H1 (cell line): ENCODE measurements at regions not wholly inside any gene's neighbourhood (a gene's known extent, or its start where the extent isn't known, plus 50 kb on each side); places are given as distances from the start of the nearest gene placed in this dataset.

Experiments
- CTCF ChIA-PET: fragments of 300-600 bp; sonication (Branson Sonifier 250); formaldehyde crosslinking; loops from one replicate; lab custom pipeline; 2021; ENCODE audit not compliant: partially characterized antibody; lab: Charles Lee
- POLR2A ChIA-PET: fragments of 300-600 bp; sonication (Branson Sonifier 250); formaldehyde crosslinking; loops from one replicate; lab custom pipeline; 2021; ENCODE audit warnings: inconsistent platforms; ENCODE audit not compliant: partially characterized antibody; lab: Charles Lee
- DNase-seq, 2 experiments: peaks; one replicate each; pipeline versions ENCODE4 v3.0.0 to v3.0.0-alpha.2; 2010 to 2022; ENCODE audit warnings: low spot score in 2 of 2, low read depth in 1 of 2, mixed read lengths in 1 of 2
- FAIRE-seq: peaks from 2 replicates; lab custom pipeline; 2011; peaks lifted over from hg19 to GRCh38; lab: Jason Lieb, UNC
- H2AFZ ChIP-seq: 2 replicates; pipeline ENCODE4 v1.8.1; 2012; ENCODE audit warnings: low read length, inconsistent platforms
- H2AK5ac ChIP-seq: 2 replicates; pipeline ENCODE4 v1.6.1; 2013; ENCODE audit warnings: low read depth, low read length
- H2BK120ac ChIP-seq: replicated peaks from 2 replicates; pipeline ENCODE3; 2013; ENCODE audit warnings: low read depth, low read length, inconsistent platforms
- H2BK12ac ChIP-seq: 2 replicates; pipeline ENCODE4 v1.6.1; 2013; ENCODE audit warnings: low read depth, low read length
- H2BK15ac ChIP-seq: 2 replicates; pipeline ENCODE4 v1.6.1; 2013; ENCODE audit warnings: low read length
- H2BK20ac ChIP-seq: 2 replicates; pipeline ENCODE4 v1.6.1; 2013; ENCODE audit warnings: low read length
- H2BK5ac ChIP-seq: 2 replicates; pipeline ENCODE4 v1.6.1; 2013; ENCODE audit warnings: low read depth, low read length
- H3K14ac ChIP-seq: 2 replicates; pipeline ENCODE4 v1.6.1; 2013; ENCODE audit warnings: inconsistent platforms; ENCODE audit not compliant: insufficient read length
- H3K18ac ChIP-seq: 2 replicates; pipeline ENCODE4 v1.6.1; 2013; ENCODE audit warnings: low read length; ENCODE audit errors: extremely low read depth
- H3K23ac ChIP-seq: 2 replicates; pipeline ENCODE4 v1.6.1; 2013; ENCODE audit warnings: inconsistent platforms; ENCODE audit not compliant: insufficient read length
- H3K23me2 ChIP-seq: 2 replicates; pipeline ENCODE4 v1.6.1; 2013; ENCODE audit warnings: low read depth, low read length
- H3K27ac ChIP-seq: 2 replicates; pipeline ENCODE4 v1.6.1; 2011; ENCODE audit warnings: low read depth, low read length, inconsistent platforms
- H3K27me3 ChIP-seq, 4 experiments: replicated peaks in 1 of 4; 1 replicate in 1 of 4; 2 replicates in 3 of 4; pipeline versions ENCODE4 v1.6.1 to v1.8.1; 2011 to 2013; ENCODE audit warnings: low read length in 3 of 4, mild to moderate bottlenecking in 3 of 4, inconsistent platforms in 2 of 4, mixed read lengths in 2 of 4, moderate library complexity in 1 of 4; ENCODE audit not compliant: control insufficient read depth in 3 of 4, insufficient read depth in 3 of 4; ENCODE audit errors: extremely low read depth in 1 of 4
- H3K36me3 ChIP-seq, 4 experiments: 2 replicates each; pipeline versions ENCODE4 v1.6.1 to v1.8.1; 2011 to 2013; ENCODE audit warnings: mild to moderate bottlenecking in 4 of 4, low read length in 3 of 4, moderate library complexity in 2 of 4, control low read depth in 1 of 4, inconsistent platforms in 1 of 4; ENCODE audit not compliant: insufficient read depth in 4 of 4, control insufficient read depth in 2 of 4
- H3K4ac ChIP-seq: replicated peaks from 2 replicates; pipeline ENCODE3; 2013; ENCODE audit warnings: low read length, low read depth, mixed read lengths, inconsistent platforms; ENCODE audit not compliant: insufficient read length
- H3K4me1 ChIP-seq, 4 experiments: replicated peaks in 1 of 4; 1 replicate in 1 of 4; 2 replicates in 3 of 4; pipeline versions ENCODE4 v1.6.1 to v1.8.1; 2011 to 2013; ENCODE audit warnings: low read length in 3 of 4, inconsistent platforms in 2 of 4, mixed read lengths in 1 of 4; ENCODE audit not compliant: insufficient read depth in 4 of 4, control insufficient read depth in 3 of 4
- H3K4me2 ChIP-seq, 2 experiments: 2 replicates each; pipeline versions ENCODE4 v1.6.1 to v1.8.1; 2011 to 2013; ENCODE audit warnings: low read depth in 2 of 2, low read length in 2 of 2, control low read depth in 1 of 2, inconsistent platforms in 1 of 2, mild to moderate bottlenecking in 1 of 2; ENCODE audit not compliant: insufficient read depth in 1 of 2
- H3K4me3 ChIP-seq, 4 experiments: fragments of 200-600, 300-600 bp in 1 of 4; sonication (generic), shearing (Covaris generic), sonication (Bioruptor Twin) in 1 of 4; 2 replicates each; pipeline versions ENCODE4 v1.5.1 to v1.8.1; 2011 to 2016; ENCODE audit warnings: low read length in 4 of 4, low read depth in 3 of 4, control low read depth in 2 of 4, inconsistent platforms in 2 of 4, mild to moderate bottlenecking in 2 of 4, mixed read lengths in 1 of 4, moderate library complexity in 1 of 4; ENCODE audit not compliant: insufficient read depth in 2 of 4; ENCODE audit errors: extremely low read depth in 1 of 4
- H3K56ac ChIP-seq: replicated peaks from 2 replicates; pipeline ENCODE3; 2013; ENCODE audit warnings: low read depth, mild to moderate bottlenecking, mixed read lengths, low read length, inconsistent platforms; ENCODE audit not compliant: insufficient read length
- H3K79me1 ChIP-seq: 2 replicates; pipeline ENCODE4 v1.6.1; 2013; ENCODE audit warnings: low read depth, low read length, control low read depth
- H3K79me2 ChIP-seq, 2 experiments: 2 replicates each; pipeline versions ENCODE4 v1.6.1 to v1.8.1; 2012 to 2013; ENCODE audit warnings: low read length in 2 of 2, mild to moderate bottlenecking in 2 of 2, inconsistent platforms in 1 of 2; ENCODE audit not compliant: insufficient read depth in 2 of 2, control insufficient read depth in 1 of 2
- H3K9ac ChIP-seq, 4 experiments: replicated peaks in 1 of 4; 1 replicate in 1 of 4; 2 replicates in 3 of 4; pipeline versions ENCODE4 v1.6.1 to v1.8.1; 2011 to 2013; ENCODE audit warnings: low read depth in 3 of 4, low read length in 3 of 4, control low read depth in 2 of 4, mild to moderate bottlenecking in 2 of 4, moderate library complexity in 2 of 4, inconsistent platforms in 1 of 4; ENCODE audit errors: extremely low read depth in 1 of 4
- H3K9me3 ChIP-seq, 2 experiments: 2 replicates each; pipeline versions ENCODE4 v1.6.1 to v1.8.1; 2012 to 2013; ENCODE audit warnings: mild to moderate bottlenecking in 2 of 2, moderate library complexity in 2 of 2, control low read depth in 1 of 2, inconsistent platforms in 1 of 2, low read depth in 1 of 2, low read length in 1 of 2, mixed read lengths in 1 of 2; ENCODE audit not compliant: insufficient read depth in 2 of 2
- H4K20me1 ChIP-seq, 2 experiments: replicated peaks in 1 of 2; 2 replicates each; pipeline versions ENCODE3 to v1.8.1; 2011 to 2013; ENCODE audit warnings: inconsistent platforms in 2 of 2, low read length in 2 of 2, mild to moderate bottlenecking in 1 of 2; ENCODE audit not compliant: insufficient read depth in 2 of 2, control insufficient read depth in 1 of 2
- H4K5ac ChIP-seq: 2 replicates; pipeline ENCODE4 v1.6.1; 2013; ENCODE audit warnings: low read length, low read depth, mixed read lengths, inconsistent platforms; ENCODE audit not compliant: insufficient read length
- H4K8ac ChIP-seq: 2 replicates; pipeline ENCODE4 v1.8.0; 2013; ENCODE audit warnings: mild to moderate bottlenecking, moderate library complexity, low read length, inconsistent platforms; ENCODE audit not compliant: insufficient read depth; ENCODE audit errors: extremely low read depth
- H4K91ac ChIP-seq: replicated peaks from 2 replicates; pipeline ENCODE3; 2013; ENCODE audit warnings: low read length, mixed read lengths, inconsistent platforms; ENCODE audit not compliant: insufficient read length
- CBX5 ChIP-seq: fragments of 300-800, 300-1000 bp; sonication (generic); IDR thresholded peaks from 2 replicates; pipeline ENCODE4 v1.7.1; 2016; ENCODE audit warnings: antibody characterized with exemption, low read length, low read depth
- FOSL1 ChIP-seq: IDR thresholded peaks from 2 replicates; pipeline ENCODE4 v1.6.1; 2011; ENCODE audit warnings: mild to moderate bottlenecking, low read depth, low read length, moderate library complexity; ENCODE audit not compliant: insufficient read depth
- GABPA ChIP-seq: IDR thresholded peaks from 2 replicates; pipeline ENCODE4 v1.6.1; 2011; ENCODE audit warnings: mild to moderate bottlenecking, low read length, moderate library complexity, borderline replicate concordance; ENCODE audit not compliant: insufficient read depth
- JUN ChIP-seq: IDR thresholded peaks from 2 replicates; pipeline ENCODE4 v1.6.1; 2011; ENCODE audit warnings: low read depth, mild to moderate bottlenecking, improper control_type of control experiment, low read length
- KDM1A ChIP-seq: fragments of 200-600, 300-600 bp; sonication (generic); IDR thresholded peaks from 2 replicates; pipeline ENCODE4 v1.7.1; 2016; ENCODE audit warnings: mild to moderate bottlenecking, low read length, borderline replicate concordance
- PHF8 ChIP-seq: fragments of 200-600 bp; sonication (generic); conservative IDR thresholded peaks from 2 replicates; pipeline ENCODE4 v1.7.1; 2012; ENCODE audit warnings: low read depth, mild to moderate bottlenecking, inconsistent platforms, low read length, moderate library complexity
- RBBP5 ChIP-seq: IDR thresholded peaks from 2 replicates; pipeline ENCODE4 v1.7.1; 2012; ENCODE audit warnings: low read depth, mild to moderate bottlenecking, inconsistent platforms, low read length, moderate library complexity, borderline replicate concordance
- RNF2 ChIP-seq: fragments of 200-900, 300-1000 bp; sonication (generic); IDR thresholded peaks from 2 replicates; pipeline ENCODE4 v1.7.1; 2016; ENCODE audit warnings: borderline replicate concordance, low read depth, mild to moderate bottlenecking, antibody characterized with exemption, low read length; ENCODE audit not compliant: poor library complexity, severe bottlenecking; ENCODE audit errors: missing control alignments
- SIRT6 ChIP-seq: IDR thresholded peaks from one replicate; pipeline ENCODE4 v1.7.1; 2012; ENCODE audit warnings: low read length, inconsistent platforms
- SP4 ChIP-seq: IDR thresholded peaks from 2 replicates; pipeline ENCODE4 v1.6.1; 2012; ENCODE audit warnings: low read length, inconsistent platforms
- TCF12 ChIP-seq: IDR thresholded peaks from 2 replicates; pipeline ENCODE4 v1.6.1; 2011; ENCODE audit warnings: low read depth, mild to moderate bottlenecking, low read length
- USF2 ChIP-seq: IDR thresholded peaks from 2 replicates; pipeline ENCODE4 v1.6.1; 2011; ENCODE audit warnings: low read length, improper control_type of control experiment
- TF ChIP-seq, protein P1 (sequence below): IDR thresholded peaks from 2 replicates; pipeline ENCODE4 v1.6.1; 2011; ENCODE audit warnings: low read depth, mild to moderate bottlenecking, low read length; ENCODE audit not compliant: insufficient read depth

DNA sequence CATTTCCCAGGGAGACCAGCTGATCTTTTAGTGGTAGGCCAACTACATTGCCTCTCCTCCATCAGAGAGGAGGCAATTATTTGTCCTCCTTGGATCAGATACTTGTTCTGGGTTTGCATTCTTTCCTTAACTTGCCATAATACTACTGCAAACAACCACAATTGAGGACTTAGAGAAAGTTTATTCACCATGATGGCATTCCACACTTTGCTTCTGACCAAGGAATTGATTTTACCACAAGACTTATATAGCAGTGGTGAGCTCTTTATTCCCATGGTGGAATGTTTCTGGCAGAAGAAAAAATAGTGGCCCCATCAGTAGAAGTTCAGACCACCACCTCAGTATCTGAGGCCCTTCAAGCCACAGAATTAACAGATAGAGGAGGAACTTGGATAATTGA, 123.9 kb upstream of the PPP3CA start:
- H4K8ac ChIP-seq: no peak overlapping the region
- no peak overlapping the region for H3K4me2 ChIP-seq
- TF ChIP-seq SP4 (no peak), CBX5 (no peak), PHF8 (no peak), USF2 (no peak), JUN (no peak), GABPA (no peak), RBBP5 (no peak), RNF2 (no peak), SIRT6 (no peak), FOSL1 (no peak), TCF12 (no peak), KDM1A (no peak)
- TF ChIP-seq, protein P1, sequence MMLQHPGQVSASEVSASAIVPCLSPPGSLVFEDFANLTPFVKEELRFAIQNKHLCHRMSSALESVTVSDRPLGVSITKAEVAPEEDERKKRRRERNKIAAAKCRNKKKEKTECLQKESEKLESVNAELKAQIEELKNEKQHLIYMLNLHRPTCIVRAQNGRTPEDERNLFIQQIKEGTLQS: no peak
- H3K4ac ChIP-seq: no peak overlapping the region
- DNase-seq (no peak), FAIRE-seq (no peak)
- no peak overlapping the region for H2AK5ac ChIP-seq
- H2BK15ac ChIP-seq: no peak overlapping the region
- H2BK12ac ChIP-seq: no peak overlapping the region
- POLR2A ChIA-PET: no interaction called here
- no peaks in the 10 kb centered on the region for H3K4me1 ChIP-seq
- no peaks in the 10 kb centered on the region for H3K23me2 ChIP-seq
- no peak overlapping the region for H4K5ac ChIP-seq
- no peaks in the 10 kb centered on the region for H3K27me3 ChIP-seq
- no peaks in the 10 kb centered on the region for H4K20me1 ChIP-seq
- CTCF ChIA-PET: interaction anchor here (0.6 kb wide), 2 partner anchors 193 to 766 kb away, joined by 3 read pairs; no protein-coding TSS in a partner anchor
- no peak overlapping the region for H3K14ac ChIP-seq
- H3K4me3 ChIP-seq: no peak overlapping the region
- no peak overlapping the region for H3K18ac ChIP-seq
- no peak overlapping the region for H2AFZ ChIP-seq
- no peaks in the 10 kb centered on the region for H3K9me3 ChIP-seq
- H2BK120ac ChIP-seq: no peak overlapping the region
- no peak overlapping the region for H3K27ac ChIP-seq
- H4K91ac ChIP-seq: no peak overlapping the region
- H3K36me3 ChIP-seq: no peaks in the 10 kb centered on the region
- no peak overlapping the region for H3K23ac ChIP-seq
- H2BK5ac ChIP-seq: no peak overlapping the region
- H3K79me1 ChIP-seq: no peaks in the 10 kb centered on the region
- H3K9ac ChIP-seq: no peak overlapping the region; a peak in 1 of 7 replicates
- H3K56ac ChIP-seq: no peak overlapping the region
- H3K79me2 ChIP-seq: no peaks in the 10 kb centered on the region
- H2BK20ac ChIP-seq: no peak overlapping the region
